Left ventricle myocardium inferior (tissue), 1 donor: ENCODE measurements at regions not wholly inside any gene's neighbourhood (a gene's known extent, or its start where the extent isn't known, plus 50 kb on each side); places are given as distances from the start of the nearest gene placed in this dataset.

Experiments
- DNase-seq: peaks from one replicate; pipeline ENCODE4 v3.0.0-alpha.2; 2020
- H3K27ac ChIP-seq: fragments of 200-600 bp; replicated peaks from 2 replicates; pipeline ENCODE4 v1.8.0; 2021
- H3K27me3 ChIP-seq: fragments of 200-600 bp; 2 replicates; pipeline ENCODE4 v1.8.0; 2021; ENCODE audit warnings: low read depth
- H3K36me3 ChIP-seq: fragments of 200-600 bp; 2 replicates; pipeline ENCODE4 v1.8.0; 2021
- H3K4me1 ChIP-seq: fragments of 200-600 bp; 2 replicates; pipeline ENCODE4 v1.8.0; 2021
- H3K4me3 ChIP-seq: fragments of 200-600 bp; 2 replicates; pipeline ENCODE4 v1.8.0; 2021; ENCODE audit warnings: mild to moderate bottlenecking, moderate library complexity
- H3K9me3 ChIP-seq: fragments of 200-600 bp; replicated peaks from 2 replicates; pipeline ENCODE4 v1.8.0; 2021
- intact Hi-C: fragments of 100-400 bp; cut with micrococcal nuclease; formaldehyde crosslinking; loops from one replicate; pipeline ENCODE4 v1.11.0; 2022
- TF ChIP-seq, protein P1 (sequence below): fragments of 200-600 bp; IDR thresholded peaks from 2 replicates; pipeline ENCODE4 v1.8.0; 2021; ENCODE audit warnings: antibody characterized with exemption, mild to moderate bottlenecking, borderline replicate concordance
- donor health status: DM: no; HTN: yes; CAD: no; lungs with severe emphysema.

DNA sequence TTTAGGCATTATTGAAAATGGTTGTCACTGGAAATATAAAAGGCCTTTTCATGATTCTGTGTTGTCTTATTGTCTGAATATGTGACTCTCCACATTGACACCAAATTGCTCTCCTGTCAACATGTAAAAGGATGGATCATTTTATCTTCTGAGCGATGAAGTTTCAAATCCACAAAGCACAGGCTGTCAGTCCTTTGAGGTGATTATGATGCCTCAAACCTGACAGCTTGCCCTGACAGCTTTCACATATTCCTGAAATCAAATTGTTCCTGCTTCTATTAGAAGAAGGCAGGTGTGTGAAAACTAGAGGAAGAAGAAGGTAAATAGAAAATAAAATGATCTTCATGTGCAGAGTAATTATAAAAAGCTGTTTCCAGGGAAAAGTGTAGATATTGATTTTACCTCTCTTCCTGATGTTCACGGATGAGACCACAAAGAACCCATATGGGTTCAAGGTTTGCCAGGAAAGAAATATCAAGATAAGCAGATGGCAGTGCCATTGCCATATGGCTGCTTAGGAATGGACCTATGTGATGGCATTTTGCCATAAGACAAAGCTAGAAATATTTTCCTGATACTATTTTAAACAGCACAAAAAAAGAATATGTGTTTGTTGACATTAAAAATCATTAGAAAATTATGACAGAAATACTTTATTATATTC is 1006.3 kb upstream of the AGA start:
- Histone ChIP-seq H3K36me3 (no peaks in the 10 kb centered on the region), H3K27me3 (no peaks in the 10 kb centered on the region), H3K4me3 (no peak overlapping the region), H3K9me3 (peaks cover 8% of the 10 kb centered on the region), H3K27ac (no peak overlapping the region), H3K4me1 (no peaks in the 10 kb centered on the region)
- TF ChIP-seq, protein P1, sequence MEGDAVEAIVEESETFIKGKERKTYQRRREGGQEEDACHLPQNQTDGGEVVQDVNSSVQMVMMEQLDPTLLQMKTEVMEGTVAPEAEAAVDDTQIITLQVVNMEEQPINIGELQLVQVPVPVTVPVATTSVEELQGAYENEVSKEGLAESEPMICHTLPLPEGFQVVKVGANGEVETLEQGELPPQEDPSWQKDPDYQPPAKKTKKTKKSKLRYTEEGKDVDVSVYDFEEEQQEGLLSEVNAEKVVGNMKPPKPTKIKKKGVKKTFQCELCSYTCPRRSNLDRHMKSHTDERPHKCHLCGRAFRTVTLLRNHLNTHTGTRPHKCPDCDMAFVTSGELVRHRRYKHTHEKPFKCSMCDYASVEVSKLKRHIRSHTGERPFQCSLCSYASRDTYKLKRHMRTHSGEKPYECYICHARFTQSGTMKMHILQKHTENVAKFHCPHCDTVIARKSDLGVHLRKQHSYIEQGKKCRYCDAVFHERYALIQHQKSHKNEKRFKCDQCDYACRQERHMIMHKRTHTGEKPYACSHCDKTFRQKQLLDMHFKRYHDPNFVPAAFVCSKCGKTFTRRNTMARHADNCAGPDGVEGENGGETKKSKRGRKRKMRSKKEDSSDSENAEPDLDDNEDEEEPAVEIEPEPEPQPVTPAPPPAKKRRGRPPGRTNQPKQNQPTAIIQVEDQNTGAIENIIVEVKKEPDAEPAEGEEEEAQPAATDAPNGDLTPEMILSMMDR: no peak
- intact Hi-C loops: no loop called here
- DNase-seq: no peak

DNA sequence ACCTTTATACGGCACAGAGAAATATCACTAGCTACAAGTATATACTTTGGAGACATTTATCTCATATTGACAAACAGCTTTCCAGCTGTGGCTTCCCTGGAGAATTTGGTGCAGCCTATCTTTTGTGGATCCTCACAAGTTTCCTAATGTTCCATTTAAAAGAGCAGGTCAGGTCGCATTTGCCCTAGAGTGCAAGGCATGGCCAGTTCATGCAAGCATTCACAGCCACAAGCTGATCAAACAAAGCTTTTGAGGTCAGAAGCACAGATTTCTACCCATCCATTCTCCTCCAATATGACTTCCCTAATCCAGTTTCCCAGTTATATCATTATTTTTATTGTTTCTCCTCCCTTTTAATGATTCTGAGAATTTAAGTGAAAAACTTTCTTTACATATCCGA is 1008.4 kb upstream of the AGA start:
- intact Hi-C loops: no loop called here
- Histone ChIP-seq H3K27ac (no peak overlapping the region), H3K27me3 (no peaks in the 10 kb centered on the region), H3K4me3 (no peak overlapping the region), H3K9me3 (no peaks in the 10 kb centered on the region), H3K4me1 (no peaks in the 10 kb centered on the region), H3K36me3 (no peaks in the 10 kb centered on the region)
- DNase-seq: no peak
- TF ChIP-seq, protein P1: no peak

DNA sequence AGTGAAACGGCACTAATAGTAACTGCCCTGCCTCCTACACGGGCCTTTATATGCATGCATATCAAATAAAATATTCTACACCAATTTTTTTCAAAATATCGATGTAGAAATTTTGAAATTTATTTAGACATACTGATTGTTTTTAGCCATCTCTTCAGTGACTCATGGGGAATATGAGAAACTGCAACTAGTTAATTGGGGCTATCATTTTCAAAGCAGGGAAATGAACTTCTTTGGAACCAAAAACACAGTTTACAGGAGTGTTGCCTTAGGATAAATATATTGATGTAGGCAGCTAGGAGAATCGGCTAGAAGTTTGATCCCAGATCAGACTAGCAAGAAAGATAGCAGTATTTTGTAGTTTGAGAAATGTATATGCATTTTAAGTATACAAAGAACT is 1010.8 kb upstream of the AGA start:
- no peak for DNase-seq
- TF ChIP-seq, protein P1: no peak
- Histone ChIP-seq H3K27me3 (no peaks in the 10 kb centered on the region), H3K27ac (no peak overlapping the region), H3K4me3 (no peak overlapping the region), H3K4me1 (no peaks in the 10 kb centered on the region), H3K9me3 (no peaks in the 10 kb centered on the region), H3K36me3 (no peaks in the 10 kb centered on the region)
- intact Hi-C loops: no loop called here

DNA sequence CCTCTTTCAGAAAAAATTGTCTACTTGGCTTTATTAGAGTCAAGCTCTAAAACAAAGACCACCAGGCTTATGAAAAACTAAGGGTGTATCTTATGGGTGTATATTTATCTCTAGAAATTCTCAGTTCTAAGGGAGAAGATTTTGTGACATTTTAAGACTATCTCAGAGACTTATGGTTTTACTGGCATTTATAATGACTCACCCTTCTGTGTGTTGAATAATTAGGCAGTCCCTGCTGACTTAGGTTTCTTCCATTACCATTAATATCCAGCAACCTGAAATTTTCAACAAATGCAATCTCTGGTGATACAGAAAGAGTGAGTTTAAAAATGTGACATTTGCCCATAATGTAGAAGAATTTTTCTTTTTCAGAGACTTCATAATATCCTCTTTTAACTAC is 1015.0 kb upstream of the AGA start:
- Histone ChIP-seq H3K36me3 (no peaks in the 10 kb centered on the region), H3K4me3 (no peak overlapping the region), H3K27ac (no peak overlapping the region), H3K4me1 (no peaks in the 10 kb centered on the region), H3K9me3 (no peaks in the 10 kb centered on the region), H3K27me3 (no peaks in the 10 kb centered on the region)
- DNase-seq: no peak
- intact Hi-C loops: no loop called here
- TF ChIP-seq, protein P1: no peak

DNA sequence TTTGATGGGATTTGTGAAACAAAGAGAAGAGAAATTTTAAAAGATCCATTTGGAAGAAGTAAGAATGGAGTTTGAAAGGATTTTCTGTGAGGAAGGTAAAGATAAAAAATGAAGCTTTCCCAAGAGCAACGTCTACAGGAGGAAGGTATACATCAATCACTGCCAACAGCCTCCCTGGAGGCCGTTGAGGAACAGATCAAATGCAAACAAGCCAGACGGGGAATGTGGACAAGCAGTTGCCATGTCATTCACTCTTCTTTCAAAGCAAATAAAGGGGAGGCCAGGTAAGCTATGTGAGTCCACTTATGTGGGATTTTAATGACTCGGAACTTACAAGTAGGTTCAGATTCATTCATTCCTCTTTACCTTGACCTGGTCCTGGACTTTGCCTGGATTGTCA is 1020.5 kb upstream of the AGA start:
- H3K27ac ChIP-seq: no peak overlapping the region
- H3K4me1 ChIP-seq: no peaks in the 10 kb centered on the region
- intact Hi-C loops: no loop called here
- H3K27me3 ChIP-seq: no peaks in the 10 kb centered on the region
- no peaks in the 10 kb centered on the region for H3K9me3 ChIP-seq
- TF ChIP-seq, protein P1: no peak
- no peaks in the 10 kb centered on the region for H3K36me3 ChIP-seq
- no peak for DNase-seq
- no peak overlapping the region for H3K4me3 ChIP-seq
